Middle frontal gyrus (tissue), 1 donor: ENCODE measurements at regions not wholly inside any gene's neighbourhood (a gene's known extent, or its start where the extent isn't known, plus 50 kb on each side); places are given as distances from the start of the nearest gene placed in this dataset.
"Not testable (repeated sequence)": the region's sequence is repeated elsewhere in the genome, so short reads cannot be mapped to it uniquely, and the experiment has no call there.

Experiments
- DNase-seq: peaks from one replicate; pipeline ENCODE4 v3.0.0-alpha.2; 2015; ENCODE audit warnings: low spot score; ENCODE audit errors: extremely low spot score

DNA sequence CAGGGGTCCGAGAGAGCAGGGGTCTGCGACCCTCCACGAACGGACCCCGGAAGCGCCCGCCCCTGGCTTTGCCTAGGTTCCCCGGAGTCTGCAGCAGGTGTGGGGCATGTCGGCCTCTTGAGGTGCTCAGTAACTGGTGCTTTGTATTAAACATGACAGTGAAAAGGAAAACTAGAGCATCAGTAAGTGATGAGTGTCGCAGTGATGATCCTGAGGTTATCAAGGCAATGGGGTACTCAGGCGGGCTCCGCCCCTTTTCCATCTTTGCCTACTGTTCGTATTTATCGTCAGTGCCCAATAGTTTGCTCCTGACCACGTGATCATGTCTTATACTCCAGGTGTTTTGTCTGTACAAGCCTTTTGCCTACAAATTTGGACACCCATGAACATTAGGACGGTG, 262.4 kb downstream of the ZNF37A start:
- DNase-seq: not testable (repeated sequence)

DNA sequence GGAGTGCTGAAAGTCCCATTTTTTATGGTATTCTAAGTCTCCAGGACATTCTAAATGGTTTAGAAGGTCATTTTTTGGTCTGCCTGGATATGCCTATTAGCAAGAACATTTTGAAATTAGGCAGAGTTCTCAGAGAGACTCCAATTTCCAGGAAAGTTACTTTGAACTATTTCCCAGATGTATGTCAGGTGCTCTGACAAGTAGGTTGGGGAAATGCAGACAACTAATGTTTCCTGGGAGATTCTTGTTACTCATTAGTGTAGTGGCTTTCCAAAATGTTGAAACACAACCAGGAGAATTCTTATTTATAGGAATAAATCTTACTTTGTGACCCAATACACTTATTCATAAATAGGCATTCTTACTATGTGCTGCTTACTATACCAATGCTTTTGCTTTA, 268.4 kb downstream of the ZNF37A start:
- DNase-seq: not testable (repeated sequence)

DNA sequence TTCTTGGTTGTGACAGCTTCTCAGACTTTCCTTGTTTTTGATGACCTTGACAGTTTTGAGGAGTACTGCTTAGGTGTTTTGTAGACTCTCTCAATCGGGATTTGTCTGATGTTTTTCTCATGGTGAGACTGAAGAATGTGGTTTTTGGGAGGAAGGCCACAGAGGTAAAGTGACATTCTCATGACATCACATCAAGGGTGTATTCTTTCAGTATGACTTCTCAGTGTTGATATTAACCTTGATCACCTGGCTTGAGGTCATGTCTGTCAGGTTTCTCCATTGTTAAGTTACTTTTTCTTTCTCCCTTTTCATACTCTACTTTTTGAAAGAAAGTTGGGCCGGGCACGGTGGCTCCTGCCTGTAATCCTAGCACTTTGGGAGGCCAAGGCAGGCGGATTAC, 269.9 kb downstream of the ZNF37A start:
- DNase-seq: not testable (repeated sequence)

DNA sequence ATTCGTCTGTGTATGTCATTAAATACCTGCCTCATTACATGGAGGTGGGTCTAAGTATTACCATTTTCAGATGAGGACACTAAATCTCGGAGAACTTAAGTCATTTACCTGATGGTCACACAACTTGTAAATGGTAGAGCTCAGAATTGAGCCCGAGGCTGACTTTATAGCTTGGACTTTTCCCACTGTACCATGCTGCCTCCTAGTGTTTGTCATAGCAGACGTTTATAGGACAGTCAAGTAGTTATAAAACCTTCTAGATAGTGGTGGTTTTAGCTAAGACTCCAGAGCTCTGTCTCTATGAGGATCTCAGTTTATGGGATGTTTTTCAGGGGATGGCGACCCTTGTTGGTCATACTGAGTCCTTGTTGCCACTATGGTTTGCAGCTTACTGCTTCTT, 271.8 kb downstream of the ZNF37A start:
- peak; percentile 4 for DNase-seq

DNA sequence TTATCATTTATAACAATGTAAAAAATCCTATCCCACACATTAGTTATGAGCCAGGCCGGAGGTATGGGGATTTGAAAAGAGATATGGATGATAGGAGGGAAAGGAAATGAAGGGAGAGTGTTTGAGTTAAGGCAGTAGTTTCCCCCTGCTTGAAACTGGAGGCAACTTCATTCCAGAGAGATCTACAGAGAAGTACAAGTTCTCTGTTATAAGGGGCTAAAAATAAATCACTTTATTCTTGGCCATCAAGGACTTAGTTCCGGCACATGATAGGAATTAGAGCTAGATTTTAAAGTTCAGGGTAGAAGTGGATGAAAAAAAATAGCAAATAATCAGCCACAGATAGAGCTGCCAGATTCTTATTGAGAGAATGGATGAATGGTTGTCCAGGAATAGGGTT, 289.7 kb downstream of the ZNF37A start:
- DNase-seq: not testable (repeated sequence)

DNA sequence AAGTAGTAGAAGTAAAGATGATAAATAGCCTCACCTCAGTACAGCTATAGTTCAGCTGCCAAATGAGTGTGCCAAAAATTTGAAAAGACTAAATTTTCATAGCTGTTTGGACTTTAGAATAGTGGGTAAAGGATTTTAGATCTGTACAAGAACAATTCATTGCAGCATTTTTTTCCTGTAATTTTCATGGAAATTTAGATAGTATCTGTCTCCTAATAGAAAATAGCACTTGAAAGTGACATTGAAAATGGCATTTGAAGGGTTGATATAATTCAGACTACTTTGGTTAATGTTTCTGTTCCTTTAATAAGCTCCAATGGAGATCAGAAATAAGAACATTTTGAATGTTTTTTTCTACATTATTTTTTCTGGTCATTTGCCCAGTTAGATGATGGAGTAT, 292.7 kb downstream of the ZNF37A start:
- DNase-seq: not testable (repeated sequence)

DNA sequence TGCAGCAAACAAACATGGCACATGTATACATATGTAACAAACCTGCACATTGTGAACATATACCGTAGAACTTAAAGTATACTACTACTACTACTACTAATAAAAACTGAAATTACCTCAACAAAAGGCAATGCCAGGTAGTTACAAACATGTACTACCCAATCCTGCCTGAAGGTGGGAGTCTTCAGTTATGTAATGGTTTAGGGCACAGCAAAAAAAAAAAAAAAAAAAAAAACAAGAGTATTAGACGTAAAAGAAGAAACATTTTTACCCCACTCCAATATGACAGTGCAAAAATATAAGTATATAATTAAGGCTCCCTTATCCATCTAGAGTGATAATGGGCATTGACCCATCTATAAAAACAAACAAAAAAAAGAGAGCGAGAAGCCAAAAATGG, 296.6 kb downstream of the ZNF37A start:
- DNase-seq: not testable (repeated sequence)

DNA sequence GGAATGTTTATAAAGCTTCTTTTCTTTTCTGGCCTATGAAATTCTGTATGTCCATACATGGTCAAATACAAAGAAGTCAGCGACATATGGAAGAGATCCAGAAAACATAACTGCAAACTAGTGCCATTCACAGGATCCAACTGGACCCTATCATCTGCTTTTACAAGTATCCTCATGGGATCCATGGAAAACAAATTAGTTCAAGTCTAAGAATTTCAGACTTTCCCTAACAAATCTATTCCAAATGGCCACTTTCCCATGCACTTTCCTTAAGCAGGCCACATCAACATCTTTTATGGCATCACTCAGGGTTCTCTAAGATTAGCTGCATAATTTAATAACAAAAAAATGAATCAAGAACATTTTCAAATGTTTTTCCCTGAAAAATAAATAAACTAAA, 301.3 kb downstream of the ZNF37A start:
- DNase-seq: not testable (repeated sequence)

DNA sequence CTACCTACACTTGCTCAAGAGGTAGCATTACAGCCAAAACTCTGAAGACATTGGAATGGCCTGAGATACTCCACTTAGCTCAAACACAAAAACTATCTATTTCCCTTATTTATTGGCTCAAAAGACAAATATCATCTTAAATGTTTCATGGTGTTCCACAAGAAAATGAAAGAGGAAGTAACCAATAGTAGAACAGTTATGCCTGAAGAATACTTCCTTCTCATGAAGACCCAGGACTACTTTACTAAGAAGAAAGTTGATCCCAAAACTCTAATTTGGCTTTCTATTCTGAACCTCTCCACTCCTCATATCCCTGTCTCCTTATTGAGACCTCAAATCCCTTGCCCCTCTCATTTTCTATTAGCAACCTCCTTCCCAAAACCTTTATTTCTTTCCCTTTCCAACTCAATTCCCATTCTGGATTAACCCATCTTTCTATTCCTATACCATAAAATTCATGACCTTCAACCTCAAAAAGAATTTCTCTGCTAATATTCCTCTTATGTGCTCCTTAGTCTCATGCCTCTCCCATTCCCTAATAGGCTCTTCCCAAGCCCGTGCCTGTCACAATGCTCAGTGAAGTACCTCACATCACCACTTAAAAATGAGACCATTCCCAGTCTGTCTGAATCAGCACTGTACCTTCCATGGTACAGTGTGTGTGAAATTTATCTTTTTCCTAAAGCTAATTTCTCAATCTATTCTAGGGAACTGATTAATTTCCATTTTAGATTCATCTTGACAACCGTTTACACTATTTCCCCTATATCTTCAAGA, 302.2 kb downstream of the ZNF37A start:
- DNase-seq: not testable (repeated sequence)

DNA sequence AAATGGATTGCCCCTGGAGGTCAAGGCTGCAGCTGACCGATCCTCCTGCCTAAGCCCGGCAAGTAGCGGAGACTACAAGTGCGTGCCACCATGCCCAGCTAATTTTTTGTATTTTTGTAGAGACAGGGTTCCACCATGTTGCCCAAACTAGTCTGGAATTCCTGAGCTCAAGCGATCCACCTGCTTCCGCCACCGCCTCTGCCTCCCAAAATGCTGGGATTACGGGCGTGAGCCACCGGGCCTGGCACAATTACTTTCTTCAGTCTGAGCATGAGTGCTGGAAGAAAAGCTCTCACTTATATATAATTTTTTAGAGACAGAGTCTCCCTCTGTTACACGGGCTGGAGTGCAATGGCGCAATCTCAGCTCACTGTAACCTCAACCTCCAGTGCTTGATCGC, 307.4 kb downstream of the ZNF37A start:
- DNase-seq: not testable (repeated sequence)

DNA sequence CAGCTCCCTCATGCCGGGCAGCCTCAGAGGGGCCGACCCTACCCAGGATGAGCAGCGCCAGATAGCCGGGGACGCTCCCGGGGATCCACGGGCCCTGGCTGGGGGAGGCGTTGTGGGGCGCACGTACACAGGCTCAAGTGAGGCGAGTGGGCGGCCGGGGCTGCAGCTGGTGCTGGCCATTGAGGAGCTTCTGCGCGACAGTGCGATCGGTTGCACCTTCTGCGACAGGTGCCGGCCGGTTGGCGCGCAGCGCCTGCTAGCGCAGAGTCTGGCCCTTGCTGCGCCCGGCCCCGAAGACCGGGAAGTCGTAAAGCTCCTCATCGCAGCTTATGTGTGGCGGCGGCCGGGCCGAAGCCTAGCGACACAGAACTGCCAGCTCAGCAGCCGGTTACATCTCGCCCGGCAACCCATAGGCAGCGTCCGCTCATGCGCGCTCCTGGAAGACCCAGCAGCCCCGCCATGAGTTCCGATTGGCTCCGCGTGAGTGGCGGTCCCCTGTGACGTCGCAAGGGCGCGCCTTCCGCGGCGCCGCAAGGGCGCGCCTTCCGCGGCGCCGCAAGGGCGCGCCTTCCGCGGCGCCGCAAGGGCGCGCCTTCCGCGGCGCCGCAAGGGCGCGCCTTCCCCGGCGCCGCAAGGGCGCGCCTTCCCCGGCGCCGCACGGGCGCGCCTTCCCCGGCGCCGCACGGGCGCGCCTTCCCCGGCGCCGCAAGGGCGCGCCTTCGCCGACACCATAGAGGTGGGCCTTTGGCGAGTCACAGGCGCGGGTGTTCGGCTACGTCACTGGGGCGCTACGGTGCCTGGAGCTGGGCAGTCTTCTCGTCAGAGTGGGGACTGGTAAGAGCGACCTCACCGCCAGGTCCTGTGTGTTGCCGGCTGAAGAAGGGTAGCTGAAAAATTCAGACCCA, 308.6 kb downstream of the ZNF37A start:
- peak; percentile 89 for DNase-seq

DNA sequence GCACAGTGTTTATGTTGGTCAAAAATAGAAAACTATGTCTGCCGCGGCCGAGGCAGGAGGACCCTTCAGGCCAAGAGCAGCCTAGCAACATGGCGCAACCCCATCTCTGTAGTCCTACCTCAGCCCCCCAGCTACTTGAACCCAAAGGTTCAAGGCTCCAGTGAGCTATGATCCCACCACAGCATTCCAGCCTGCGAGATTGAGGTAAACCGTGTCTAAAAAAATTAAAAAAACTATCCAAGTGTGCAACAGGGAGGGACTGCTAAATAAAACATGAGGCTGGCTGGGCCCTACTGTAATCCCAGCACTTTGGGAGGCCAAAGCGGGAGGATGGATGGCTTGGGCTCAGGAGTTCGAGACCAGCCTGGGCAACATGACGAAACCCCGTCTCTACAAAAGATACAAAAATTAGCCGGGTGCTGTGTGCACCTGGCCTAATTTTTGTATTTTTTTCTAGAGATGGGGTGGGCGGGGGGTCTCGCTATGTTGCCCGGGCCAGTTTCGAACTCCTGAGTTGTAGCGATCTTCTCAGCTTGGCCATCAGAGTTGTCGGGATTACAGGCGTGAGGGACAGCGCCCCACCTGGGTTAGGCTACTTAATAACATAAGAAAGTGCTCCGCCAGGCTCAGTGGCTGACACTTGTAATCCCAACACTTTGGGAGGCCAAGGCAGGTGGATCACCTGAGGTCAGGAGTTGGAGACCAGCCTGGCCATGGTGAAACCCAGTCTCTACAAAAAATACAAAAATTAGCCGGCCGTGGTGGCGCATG, 309.4 kb downstream of the ZNF37A start:
- DNase-seq: not testable (repeated sequence)

DNA sequence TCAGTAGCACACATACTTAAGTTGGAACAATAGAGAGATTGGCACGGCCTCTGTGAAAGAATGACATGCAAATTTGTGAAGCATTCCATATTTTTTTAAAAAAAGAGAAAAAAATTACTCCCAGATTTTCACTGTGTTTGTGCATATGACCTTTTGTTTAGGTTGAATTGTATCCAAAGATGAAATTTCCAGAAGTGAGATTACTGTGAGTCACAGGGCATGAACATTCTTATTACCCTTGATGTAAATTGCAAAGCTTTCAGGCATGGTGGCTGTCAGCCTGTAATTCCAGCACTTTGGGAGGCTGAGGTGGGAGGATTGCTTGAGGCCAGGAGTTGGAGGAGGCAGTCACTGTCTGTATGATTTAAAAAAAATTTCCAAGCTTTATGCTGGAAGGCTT, 329.5 kb downstream of the ZNF37A start:
- DNase-seq: not testable (repeated sequence)

DNA sequence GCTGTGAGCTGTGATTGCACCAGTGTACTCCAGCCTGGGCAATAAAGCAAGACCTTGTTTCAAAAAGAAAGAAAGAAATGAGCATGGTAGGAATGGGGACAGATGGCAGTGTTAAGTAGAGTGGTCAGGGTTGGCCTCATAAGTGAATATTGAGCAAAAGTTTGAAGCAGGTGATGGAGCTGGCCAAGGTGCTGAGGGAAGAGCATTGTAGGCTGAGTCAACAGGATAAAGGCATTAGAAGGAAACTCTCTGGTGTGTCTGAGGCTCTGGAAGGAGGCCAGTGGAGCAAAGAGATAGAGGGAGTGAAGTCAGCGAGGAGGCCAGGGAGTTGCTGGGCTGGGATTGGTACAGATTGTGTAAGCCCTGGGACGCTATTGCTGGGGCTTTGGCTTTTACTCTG, 336.1 kb downstream of the ZNF37A start:
- DNase-seq: not testable (repeated sequence)

DNA sequence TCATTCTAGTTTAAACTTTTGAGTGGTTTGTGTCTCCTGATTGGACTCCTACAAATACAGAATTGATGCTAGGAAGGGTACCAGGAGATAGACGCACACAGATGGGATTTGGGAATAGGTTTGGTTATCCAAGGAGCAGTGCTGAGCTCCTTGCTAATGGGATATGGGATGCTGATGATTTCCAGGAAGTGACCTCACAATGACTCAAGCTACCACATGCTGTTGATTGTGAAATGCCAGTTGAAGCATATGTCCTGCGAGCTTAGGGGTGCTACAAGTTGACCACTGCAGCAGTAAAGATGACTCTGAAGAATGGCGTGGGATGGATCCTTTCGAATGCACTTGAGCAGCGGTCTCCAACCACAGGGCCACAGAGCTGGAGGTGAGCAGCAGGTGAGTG, 343.2 kb downstream of the ZNF37A start:
- DNase-seq: not testable (repeated sequence)

DNA sequence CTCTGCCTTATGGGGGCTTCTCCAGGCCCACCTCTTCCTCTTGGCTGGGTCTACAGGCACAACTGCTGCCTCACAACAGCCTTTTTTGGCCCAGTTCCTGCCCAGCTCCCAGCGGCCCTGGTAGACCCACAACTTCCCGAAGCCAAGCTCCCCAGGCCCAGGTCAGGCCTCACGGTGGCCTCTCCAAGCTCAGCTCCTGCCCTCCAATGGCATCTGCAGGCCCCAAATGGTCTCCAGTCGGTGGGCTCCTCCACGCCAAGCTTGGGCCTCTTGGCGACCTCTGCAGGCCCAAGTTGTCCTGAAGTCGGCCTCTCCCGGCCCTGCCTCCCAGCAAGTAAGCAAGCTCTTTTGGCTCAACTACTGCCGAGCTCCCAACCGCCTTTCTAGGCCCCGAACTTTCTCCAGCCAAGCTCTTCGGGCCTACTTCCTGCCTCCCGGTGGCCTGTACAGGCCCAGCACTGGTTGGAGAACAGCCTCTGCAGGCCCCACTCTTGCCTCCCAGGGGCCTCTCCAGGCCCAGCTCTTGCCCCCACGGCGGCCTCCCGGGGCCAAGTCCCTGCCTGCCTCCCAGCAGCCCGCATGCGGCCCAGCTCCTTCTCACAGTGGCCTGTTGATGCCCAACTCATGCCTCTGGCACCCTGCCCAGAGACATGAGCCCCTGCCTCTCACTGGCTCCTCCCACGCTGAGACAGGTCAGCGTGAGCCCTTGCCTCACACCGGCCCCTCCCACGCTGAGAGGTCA, 354.6 kb downstream of the ZNF37A start:
- DNase-seq: not testable (repeated sequence)

DNA sequence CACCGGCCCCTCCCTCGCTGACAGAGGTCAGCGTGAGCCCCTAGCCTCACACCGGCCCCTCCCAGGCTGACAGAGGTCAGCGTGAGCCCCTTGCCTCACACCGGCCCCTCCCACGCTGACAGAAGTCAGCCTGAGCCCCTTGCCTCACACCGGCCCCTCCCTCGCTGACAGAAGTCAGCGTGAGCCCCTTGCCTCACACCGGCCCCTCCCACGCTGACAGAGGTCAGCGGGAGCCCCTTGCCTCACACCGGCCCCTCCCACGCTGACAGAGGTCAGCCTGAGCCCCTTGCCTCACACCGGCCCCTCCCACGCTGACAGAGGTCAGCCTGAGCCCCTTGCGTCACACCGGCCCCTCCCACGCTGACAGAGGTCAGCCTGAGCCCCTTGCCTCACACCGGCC, 355.5 kb downstream of the ZNF37A start:
- DNase-seq: not testable (repeated sequence)

DNA sequence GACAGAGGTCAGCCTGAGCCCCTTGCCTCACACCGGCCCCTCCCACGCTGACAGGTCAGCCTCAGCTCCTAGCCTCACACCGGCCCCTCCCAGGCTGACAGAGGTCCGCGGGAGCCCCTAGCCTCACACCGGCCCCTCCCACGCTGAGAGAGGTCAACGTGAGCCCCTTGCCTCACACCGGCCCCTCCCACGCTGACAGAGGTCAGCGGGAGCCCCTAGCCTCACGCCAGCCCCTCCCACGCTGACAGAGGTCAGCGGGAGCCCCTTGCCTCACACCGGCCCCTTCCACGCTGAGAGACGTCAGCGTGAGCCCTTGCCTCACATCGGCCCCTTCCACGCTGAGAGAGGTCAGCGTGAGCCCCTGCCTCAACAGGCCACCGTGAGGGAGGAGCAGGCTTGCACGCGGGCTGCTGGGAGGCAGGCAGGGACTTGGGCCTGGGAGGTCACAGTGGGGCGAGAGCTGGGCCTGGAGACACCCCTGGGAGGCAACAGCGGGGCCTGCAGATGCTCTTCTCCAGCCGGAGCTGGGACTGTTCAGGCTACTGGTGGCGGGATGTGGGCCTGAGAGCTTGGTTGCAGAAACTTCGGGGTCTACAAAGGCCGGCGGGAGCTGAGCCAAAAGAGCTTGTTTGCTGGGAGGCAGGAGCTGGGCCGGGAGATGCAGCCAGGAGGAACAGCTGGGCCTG, 356.4 kb downstream of the ZNF37A start:
- DNase-seq: not testable (repeated sequence)

DNA sequence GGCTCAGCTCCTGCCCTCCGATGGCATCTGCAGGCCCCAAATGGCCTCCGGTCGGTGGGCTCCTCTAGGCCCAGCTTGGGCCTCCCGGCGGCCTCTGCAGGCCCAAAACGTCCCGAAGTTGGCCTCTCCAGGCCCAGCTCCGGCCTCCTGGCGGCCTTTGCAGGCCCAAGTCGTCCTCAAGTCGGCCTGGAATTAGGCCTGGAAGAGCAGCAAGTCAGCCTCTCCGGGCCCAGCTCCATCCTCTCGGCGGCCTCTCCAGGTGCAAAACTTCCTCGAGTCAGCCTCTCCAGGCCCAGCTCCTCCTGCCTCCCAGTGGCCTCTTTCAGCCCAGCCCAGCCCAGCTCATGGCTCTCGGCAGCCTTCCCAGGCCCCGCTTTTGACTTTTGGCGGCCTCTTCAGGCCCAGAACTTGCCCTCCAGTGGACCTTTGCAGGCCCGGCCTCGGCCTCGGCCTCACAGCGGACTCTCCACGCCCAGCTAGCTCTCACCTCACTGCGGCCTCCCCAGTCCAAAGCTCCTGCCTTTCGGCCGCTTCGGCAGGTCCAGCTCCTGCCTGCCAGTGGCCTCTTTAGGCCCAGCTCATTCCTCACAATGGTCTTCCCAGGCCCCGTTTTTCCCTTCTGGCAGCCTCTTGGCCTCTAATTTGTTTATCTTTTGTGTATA, 357.3 kb downstream of the ZNF37A start:
- DNase-seq: not testable (repeated sequence)
